OCI-LY3 (cell line): ENCODE measurements at regions not wholly inside any gene's neighbourhood (a gene's known extent, or its start where the extent isn't known, plus 50 kb on each side); places are given as distances from the start of the nearest gene placed in this dataset.

Experiments used
- EZH2phosphoT487 ChIP-seq: fragments of 200-600 bp; shearing (Covaris generic); IDR thresholded peaks from 2 replicates; pipeline ENCODE4 v1.6.1; 2018; ENCODE audit warnings: antibody characterized with exemption, mixed run types, low read depth
- TF ChIP-seq, protein P1 (sequence below): fragments of 200-600, 300-600 bp; sonication (generic); IDR thresholded peaks from 2 replicates; pipeline ENCODE4 v1.5.1; 2014; ENCODE audit warnings: antibody characterized with exemption, low read length, low read depth

DNA sequence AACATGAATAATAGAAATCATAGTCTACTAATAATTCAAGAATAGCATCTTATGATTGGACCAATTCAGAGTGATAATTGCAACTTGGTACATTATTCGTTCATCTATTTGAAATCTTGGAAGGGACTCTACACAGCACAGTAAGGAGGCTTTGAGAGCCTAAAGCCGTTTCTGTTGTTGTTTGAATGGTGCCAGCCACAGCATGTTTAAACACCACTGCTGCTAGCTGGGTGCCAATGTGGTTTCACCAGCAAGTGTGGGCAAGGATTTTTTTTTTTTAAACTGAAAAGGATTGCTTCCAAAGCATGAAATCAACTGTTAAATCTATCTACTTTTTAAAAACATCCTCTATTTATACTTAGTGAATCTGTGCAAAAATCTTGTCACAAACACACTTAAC, 253.9 kb upstream of the MAP3K1 start:
- TF ChIP-seq, protein P1, sequence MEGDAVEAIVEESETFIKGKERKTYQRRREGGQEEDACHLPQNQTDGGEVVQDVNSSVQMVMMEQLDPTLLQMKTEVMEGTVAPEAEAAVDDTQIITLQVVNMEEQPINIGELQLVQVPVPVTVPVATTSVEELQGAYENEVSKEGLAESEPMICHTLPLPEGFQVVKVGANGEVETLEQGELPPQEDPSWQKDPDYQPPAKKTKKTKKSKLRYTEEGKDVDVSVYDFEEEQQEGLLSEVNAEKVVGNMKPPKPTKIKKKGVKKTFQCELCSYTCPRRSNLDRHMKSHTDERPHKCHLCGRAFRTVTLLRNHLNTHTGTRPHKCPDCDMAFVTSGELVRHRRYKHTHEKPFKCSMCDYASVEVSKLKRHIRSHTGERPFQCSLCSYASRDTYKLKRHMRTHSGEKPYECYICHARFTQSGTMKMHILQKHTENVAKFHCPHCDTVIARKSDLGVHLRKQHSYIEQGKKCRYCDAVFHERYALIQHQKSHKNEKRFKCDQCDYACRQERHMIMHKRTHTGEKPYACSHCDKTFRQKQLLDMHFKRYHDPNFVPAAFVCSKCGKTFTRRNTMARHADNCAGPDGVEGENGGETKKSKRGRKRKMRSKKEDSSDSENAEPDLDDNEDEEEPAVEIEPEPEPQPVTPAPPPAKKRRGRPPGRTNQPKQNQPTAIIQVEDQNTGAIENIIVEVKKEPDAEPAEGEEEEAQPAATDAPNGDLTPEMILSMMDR: no peak
- no peak for TF ChIP-seq EZH2phosphoT487
